OCI-LY3 (cell line): ENCODE measurements at regions not wholly inside any gene's neighbourhood (a gene's known extent, or its start where the extent isn't known, plus 50 kb on each side); places are given as distances from the start of the nearest gene placed in this dataset.
"Not testable (repeated sequence)": the region's sequence is repeated elsewhere in the genome, so short reads cannot be mapped to it uniquely, and the experiment has no call there.

Experiments used
- H2AFZ ChIP-seq: fragments of 200-600, 300-600 bp; shearing (Covaris generic); 2 replicates; pipeline ENCODE4 v1.6.0; 2014; ENCODE audit warnings: antibody characterized with exemption, low read depth, low read length
- H3K27ac ChIP-seq: fragments of 200-600, 300-600 bp; sonication (generic); 2 replicates; pipeline ENCODE4 v1.5.1; 2014; ENCODE audit warnings: mild to moderate bottlenecking, low read length, moderate library complexity, mixed read lengths
- H3K27me3 ChIP-seq: fragments of 200-600, 300-600 bp; sonication (generic); 2 replicates; pipeline ENCODE4 v1.6.1; 2014; ENCODE audit warnings: low read depth, low read length, mixed read lengths
- H3K36me3 ChIP-seq: fragments of 200-600, 300-600 bp; sonication (generic); replicated peaks from 2 replicates; pipeline ENCODE3; 2014; ENCODE audit warnings: low read depth, low read length, mixed read lengths
- H3K4me1 ChIP-seq: fragments of 300-600, 200-600 bp; sonication (generic); 2 replicates; pipeline ENCODE4 v1.6.1; 2014; ENCODE audit warnings: low read length, mixed read lengths
- H3K4me2 ChIP-seq: fragments of 200-600, 300-600 bp; sonication (generic); 2 replicates; pipeline ENCODE4 v1.6.1; 2014; ENCODE audit warnings: low read length, mixed read lengths
- H3K4me3 ChIP-seq: fragments of 300-600, 200-600 bp; sonication (generic); 2 replicates; pipeline ENCODE4 v1.5.1; 2014; ENCODE audit warnings: antibody characterized with exemption, mild to moderate bottlenecking, low read length, moderate library complexity
- H3K79me2 ChIP-seq: fragments of 300-600, 200-600 bp; shearing (Covaris generic); 2 replicates; pipeline ENCODE4 v1.6.1; 2014; ENCODE audit warnings: mild to moderate bottlenecking, low read length, mixed read lengths
- H3K9ac ChIP-seq: fragments of 300-600, 200-600 bp; shearing (Covaris generic); 2 replicates; pipeline ENCODE4 v1.6.0; 2014; ENCODE audit warnings: mild to moderate bottlenecking, low read length, moderate library complexity
- H3K9me3 ChIP-seq: fragments of 200-600, 300-600 bp; shearing (Covaris generic); 2 replicates; pipeline ENCODE4 v1.6.1; 2014; ENCODE audit warnings: low read length, mixed read lengths; ENCODE audit not compliant: insufficient read depth
- H4K20me1 ChIP-seq: fragments of 200-600, 300-600 bp; sonication (generic); 2 replicates; pipeline ENCODE4 v1.6.1; 2016; ENCODE audit warnings: low read length, mixed read lengths; ENCODE audit not compliant: insufficient read depth
- CTCF ChIP-seq: fragments of 200-600, 300-600 bp; sonication (generic); IDR thresholded peaks from 2 replicates; pipeline ENCODE4 v1.5.1; 2014; ENCODE audit warnings: antibody characterized with exemption, low read length, low read depth
- EZH2phosphoT487 ChIP-seq: fragments of 200-600 bp; shearing (Covaris generic); IDR thresholded peaks from 2 replicates; pipeline ENCODE4 v1.6.1; 2018; ENCODE audit warnings: antibody characterized with exemption, mixed run types, low read depth

- no peak overlapping the region for H3K4me3 ChIP-seq
- no peak overlapping the region for H2AFZ ChIP-seq
- H3K79me2 ChIP-seq: no peaks in the 10 kb centered on the region
- no peak overlapping the region for H3K4me2 ChIP-seq
- no peak overlapping the region for H3K27ac ChIP-seq
- TF ChIP-seq EZH2phosphoT487: no peak
- TF ChIP-seq CTCF: no peak
- H3K9ac ChIP-seq: no peak overlapping the region
- no peaks in the 10 kb centered on the region for H4K20me1 ChIP-seq
- H3K9me3 ChIP-seq: no peaks in the 10 kb centered on the region
- no peaks in the 10 kb centered on the region for H3K4me1 ChIP-seq
- no peaks in the 10 kb centered on the region for H3K36me3 ChIP-seq
- no peaks in the 10 kb centered on the region for H3K27me3 ChIP-seq
Observed at GRCh38 chr2:115946891-115947290, 1504.5 kb downstream of the DPP10 start.

GRCh38 chr2:115976916-115977315 lies 1534.5 kb downstream of the DPP10 start:
- peak overlapping the region; percentile 49 for H3K4me2 ChIP-seq
- no peaks in the 10 kb centered on the region for H4K20me1 ChIP-seq
- H3K79me2 ChIP-seq: no peaks in the 10 kb centered on the region
- no peaks in the 10 kb centered on the region for H3K9me3 ChIP-seq
- H3K27ac ChIP-seq: no peak overlapping the region
- H3K36me3 ChIP-seq: no peaks in the 10 kb centered on the region
- H3K4me3 ChIP-seq: peak overlapping the region; percentile 22
- no peaks in the 10 kb centered on the region for H3K4me1 ChIP-seq
- peak overlapping the region; percentile 85 for H2AFZ ChIP-seq
- H3K9ac ChIP-seq: no peak overlapping the region
- TF ChIP-seq EZH2phosphoT487: no peak
- TF ChIP-seq CTCF: no peak
- no peaks in the 10 kb centered on the region for H3K27me3 ChIP-seq

- Histone ChIP-seq H3K9me3 (no peaks in the 10 kb centered on the region), H3K27me3 (no peaks in the 10 kb centered on the region), H3K27ac (no peak overlapping the region), H3K36me3 (no peaks in the 10 kb centered on the region), H4K20me1 (no peaks in the 10 kb centered on the region), H3K4me3 (no peak overlapping the region), H3K4me2 (no peak overlapping the region), H2AFZ (no peak overlapping the region), H3K79me2 (no peaks in the 10 kb centered on the region), H3K4me1 (no peaks in the 10 kb centered on the region), H3K9ac (no peak overlapping the region)
- TF ChIP-seq EZH2phosphoT487: no peak
- no peak for TF ChIP-seq CTCF
Observed at GRCh38 chr2:115999039-115999438, 1556.6 kb downstream of the DPP10 start.

- no peak for TF ChIP-seq EZH2phosphoT487
- TF ChIP-seq CTCF: no peak
- Histone ChIP-seq H3K27me3 (no peaks in the 10 kb centered on the region), H3K79me2 (no peaks in the 10 kb centered on the region), H3K27ac (no peak overlapping the region), H3K9ac (no peak overlapping the region), H3K4me2 (no peak overlapping the region), H3K36me3 (no peaks in the 10 kb centered on the region), H3K4me3 (no peak overlapping the region), H4K20me1 (no peaks in the 10 kb centered on the region), H3K9me3 (no peaks in the 10 kb centered on the region), H2AFZ (no peak overlapping the region), H3K4me1 (no peaks in the 10 kb centered on the region)
Observed at GRCh38 chr2:116023026-116023425, 1580.6 kb downstream of the DPP10 start.

- not testable (repeated sequence) for H3K9me3 ChIP-seq, H3K79me2 ChIP-seq
Observed at GRCh38 chr2:116038758-116039157, 1596.3 kb downstream of the DPP10 start.

More at GRCh38 chr2:116038758-116039157, 1596.3 kb downstream of the DPP10 start:
- not testable (repeated sequence) for H3K4me2 ChIP-seq, H4K20me1 ChIP-seq, H3K4me3 ChIP-seq, H3K9ac ChIP-seq, H2AFZ ChIP-seq, H3K4me1 ChIP-seq, H3K36me3 ChIP-seq, H3K27ac ChIP-seq, H3K27me3 ChIP-seq
